Effector CD8-positive, alpha-beta T cell (primary cell): ENCODE measurements at regions not wholly inside any gene's neighbourhood (a gene's known extent, or its start where the extent isn't known, plus 50 kb on each side); places are given as distances from the start of the nearest gene placed in this dataset.
"Not testable (repeated sequence)": the region's sequence is repeated elsewhere in the genome, so short reads cannot be mapped to it uniquely, and the experiment has no call there.

Experiments
- DNase-seq: peaks from one replicate; lab custom pipeline; 2025; lab: John Stamatoyannopoulos, UW

DNA sequence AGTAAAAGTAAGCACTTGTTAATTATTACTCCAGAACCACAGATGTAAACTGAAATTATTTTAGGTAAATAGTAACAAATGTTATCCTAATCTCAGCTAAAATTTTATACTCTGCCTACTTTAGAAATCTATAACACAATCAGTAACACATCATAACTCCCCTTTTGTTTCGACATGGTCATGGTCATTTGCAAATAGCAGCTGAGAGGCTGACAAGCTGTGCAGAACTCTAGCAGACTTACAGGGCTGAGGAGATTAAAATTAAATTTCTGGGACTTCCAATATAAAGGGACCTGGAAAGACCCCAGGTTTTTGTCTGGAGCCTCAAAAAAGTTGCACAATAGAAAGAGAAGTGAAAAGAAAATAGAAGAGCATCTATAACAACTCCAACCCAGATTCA lies 88.8 kb downstream of the PRL start:
- DNase-seq = no peak

DNA sequence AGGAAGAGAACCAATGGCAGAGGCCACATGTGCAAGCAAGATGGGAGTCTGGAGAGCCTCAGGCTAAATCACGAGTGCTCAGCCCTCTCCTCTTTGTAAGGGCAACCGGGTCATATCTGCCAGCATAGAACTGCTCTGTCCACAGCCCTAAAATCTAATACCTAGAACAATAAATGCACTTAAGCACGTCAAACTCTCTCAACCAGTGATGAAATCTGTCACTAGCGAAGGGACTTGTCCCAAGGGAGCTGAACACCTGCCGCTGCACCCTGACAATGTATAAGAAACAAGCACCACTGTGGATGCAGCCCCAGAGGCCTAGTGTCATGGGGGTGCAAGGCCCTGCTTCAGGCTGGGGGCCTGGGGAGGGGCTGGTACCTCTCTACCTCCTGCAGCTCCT lies 82.5 kb downstream of the PRL start:
- no peak for DNase-seq

DNA sequence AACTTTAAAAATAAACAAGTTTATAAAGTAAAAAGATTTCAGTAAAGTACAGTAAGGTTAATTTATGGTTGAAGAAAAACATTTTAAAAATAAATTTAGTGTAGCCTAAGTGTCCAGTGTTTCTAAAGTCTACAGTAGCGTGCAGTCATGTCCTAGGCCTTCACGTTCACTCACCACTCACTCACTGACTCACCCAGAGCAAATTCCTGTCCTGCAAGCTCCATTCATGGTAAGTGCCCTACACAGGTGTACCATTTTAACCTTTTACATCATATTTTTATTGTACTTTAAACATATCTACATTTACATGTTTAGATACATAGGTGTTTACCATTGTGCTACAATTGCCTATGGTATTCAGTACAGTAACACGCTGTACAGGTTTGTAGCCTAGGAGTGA lies 81.4 kb downstream of the PRL start:
- DNase-seq = not testable (repeated sequence)

DNA sequence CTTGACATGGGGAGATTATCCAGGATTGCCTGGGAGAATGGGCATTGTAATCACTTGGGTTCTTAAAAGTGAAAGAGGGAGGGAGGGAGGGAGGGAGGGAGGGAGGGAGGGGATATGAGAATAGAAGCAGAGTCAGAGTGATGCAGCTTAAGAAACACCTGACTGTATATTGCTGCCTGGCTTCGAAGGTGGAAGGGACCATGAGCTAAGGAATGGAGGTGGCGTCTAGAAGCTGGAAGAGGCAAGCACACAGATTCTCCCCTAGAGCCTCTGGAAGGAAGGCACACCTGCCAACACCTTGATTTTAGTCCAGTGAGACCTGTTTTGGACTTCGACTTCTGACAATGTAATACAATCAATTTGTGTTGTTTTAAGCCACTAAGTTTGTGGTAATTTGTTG lies 78.4 kb downstream of the PRL start:
- DNase-seq = no peak

DNA sequence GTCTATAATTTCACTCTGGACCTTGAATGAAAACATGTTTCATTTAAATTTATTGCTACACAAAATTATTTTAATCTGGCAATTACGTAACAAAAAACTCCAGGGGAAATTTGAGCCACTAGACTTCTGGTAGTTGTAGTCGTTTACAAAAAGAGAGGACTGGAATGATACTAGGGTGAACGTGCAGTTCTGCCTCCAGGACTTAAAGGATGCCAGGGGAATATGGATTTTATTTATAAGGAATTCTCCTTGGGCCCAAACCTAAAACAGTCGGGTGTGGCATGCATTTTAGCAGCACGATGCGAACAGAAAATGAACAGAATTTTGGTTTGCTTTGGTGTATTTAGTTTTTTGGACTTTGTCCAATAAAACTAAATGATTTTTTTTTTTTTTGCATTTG lies 76.9 kb downstream of the PRL start:
- DNase-seq = no peak

DNA sequence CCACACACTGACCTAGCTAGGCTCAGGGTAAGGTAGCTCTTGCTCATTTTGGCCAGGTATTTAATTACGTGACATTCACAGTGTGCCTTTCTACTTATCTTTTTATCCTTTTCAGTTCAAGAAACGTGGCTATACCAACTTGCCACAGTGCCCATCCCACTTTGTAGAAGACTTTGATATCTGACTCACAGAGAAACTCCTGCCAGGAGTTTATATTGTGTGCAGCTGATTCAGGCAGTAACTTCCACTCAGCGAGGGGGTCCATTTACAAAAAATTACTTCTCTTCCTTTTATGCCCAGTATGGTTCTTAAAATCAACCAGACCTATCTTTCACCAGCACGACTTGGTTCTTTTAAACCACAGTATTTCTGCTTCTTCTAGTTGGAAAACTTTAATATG lies 75.6 kb downstream of the PRL start:
- no peak for DNase-seq

DNA sequence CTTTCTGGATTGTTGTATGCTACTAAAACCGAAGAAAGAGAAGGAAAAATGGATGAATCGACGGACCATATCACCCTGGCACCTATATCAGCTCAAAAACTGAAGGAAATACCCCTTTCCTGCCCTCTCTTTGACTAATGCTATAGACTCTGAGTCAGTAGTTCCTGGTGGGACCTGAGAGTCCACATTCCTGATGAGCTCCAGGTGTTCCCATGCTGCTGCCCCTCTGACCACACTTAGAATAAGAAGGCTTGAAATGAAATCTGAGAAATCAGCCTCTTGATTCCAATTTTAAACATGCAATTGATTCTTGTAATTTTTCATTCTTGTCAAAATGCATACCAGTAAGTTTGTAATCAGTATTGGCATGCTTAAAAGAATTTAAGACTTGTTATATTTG lies 75.2 kb downstream of the PRL start:
- DNase-seq = no peak

DNA sequence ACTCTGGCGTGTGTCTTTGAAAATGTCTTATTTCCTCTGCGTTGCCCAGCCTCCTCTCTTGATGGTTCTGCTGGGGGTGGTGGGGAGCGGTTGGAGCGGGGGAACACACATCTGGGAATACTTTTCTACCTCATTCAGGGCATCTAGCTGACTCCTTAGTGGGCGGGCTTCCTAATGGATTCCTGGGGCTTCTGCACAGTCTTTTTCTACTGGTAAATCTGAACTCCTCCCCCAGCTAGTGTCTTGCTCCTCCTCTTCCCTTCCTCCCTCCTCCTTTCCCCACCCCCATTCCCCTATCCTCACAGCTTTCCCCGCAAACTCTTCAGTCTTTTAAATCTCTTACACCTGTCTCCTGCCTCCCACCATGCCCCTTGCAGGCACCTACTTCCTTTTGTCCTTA lies 74.4 kb downstream of the PRL start:
- no peak for DNase-seq

DNA sequence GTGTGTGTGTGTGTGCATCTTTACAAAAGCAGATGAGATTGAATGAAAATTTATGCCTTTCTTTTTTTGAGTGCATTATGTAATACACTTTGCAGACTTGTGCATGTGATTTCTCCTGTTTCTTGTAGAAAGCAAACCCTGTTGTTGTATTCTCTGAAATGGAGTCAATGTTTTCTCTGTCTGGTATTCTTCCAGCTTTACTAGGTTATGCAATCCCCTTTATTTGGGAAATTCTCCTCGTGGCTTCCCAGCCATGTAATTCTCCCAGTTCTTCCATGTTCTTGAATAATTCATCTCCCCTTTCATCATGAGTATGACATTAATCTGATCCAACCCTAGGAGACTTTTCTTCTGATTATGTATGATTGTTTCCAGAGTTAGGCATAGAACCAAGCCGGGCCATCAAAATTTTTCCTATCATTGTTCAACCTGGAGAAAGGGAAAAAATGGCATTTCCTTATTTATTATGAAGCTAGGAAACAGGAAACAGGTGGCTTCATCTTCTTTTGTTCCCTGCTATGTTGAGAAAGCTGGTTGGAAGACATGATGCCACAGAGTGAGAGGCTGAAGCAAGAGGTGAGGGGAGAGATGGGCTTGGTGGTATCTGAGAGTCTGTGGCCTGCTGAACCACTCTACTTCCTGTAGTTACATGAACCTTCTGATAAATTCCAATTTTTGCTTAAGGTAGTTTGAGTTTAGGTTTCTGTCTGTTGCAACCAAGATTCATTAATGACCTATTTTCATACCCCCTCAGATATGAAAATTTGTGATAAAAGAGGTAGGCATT lies 68.8 kb downstream of the PRL start:
- DNase-seq = no peak

DNA sequence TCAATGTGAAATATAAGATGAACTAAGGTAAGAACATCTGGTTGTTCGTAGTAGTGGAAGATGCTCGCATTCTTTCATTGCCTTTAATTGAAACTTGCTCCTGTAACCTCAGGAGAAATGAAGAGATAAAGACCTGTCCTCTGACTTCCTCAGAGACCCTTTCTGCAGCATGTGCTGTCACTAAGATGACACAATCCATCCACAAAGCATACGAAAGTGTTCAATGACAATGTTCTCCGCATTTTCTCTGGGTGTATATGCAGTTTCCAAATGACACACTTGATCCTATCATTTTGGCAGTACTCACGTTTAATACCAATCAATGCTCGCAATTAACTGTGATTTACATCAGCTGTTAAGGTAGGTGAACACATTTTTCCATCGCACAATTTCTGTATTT lies 65.8 kb downstream of the PRL start:
- no peak for DNase-seq

DNA sequence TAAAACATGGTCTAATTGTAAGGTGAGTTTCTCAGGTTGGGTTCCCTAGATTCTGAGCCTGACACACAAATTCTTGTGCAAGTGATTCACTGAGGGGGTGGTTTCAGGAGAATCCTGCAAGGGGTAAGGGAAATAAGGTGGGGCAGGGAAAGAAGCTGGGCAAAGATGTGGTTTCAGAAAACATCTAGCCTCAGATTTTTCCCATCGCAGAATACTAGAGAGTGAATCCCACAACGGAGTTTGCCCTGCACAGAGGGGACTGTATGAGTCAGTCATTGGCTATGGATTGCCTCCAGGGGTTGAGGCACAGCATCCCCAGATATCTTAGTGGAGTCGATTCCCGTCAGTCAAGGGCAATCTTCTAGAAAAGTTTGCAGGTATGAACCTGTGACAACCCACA lies 65.2 kb downstream of the PRL start:
- no peak for DNase-seq

DNA sequence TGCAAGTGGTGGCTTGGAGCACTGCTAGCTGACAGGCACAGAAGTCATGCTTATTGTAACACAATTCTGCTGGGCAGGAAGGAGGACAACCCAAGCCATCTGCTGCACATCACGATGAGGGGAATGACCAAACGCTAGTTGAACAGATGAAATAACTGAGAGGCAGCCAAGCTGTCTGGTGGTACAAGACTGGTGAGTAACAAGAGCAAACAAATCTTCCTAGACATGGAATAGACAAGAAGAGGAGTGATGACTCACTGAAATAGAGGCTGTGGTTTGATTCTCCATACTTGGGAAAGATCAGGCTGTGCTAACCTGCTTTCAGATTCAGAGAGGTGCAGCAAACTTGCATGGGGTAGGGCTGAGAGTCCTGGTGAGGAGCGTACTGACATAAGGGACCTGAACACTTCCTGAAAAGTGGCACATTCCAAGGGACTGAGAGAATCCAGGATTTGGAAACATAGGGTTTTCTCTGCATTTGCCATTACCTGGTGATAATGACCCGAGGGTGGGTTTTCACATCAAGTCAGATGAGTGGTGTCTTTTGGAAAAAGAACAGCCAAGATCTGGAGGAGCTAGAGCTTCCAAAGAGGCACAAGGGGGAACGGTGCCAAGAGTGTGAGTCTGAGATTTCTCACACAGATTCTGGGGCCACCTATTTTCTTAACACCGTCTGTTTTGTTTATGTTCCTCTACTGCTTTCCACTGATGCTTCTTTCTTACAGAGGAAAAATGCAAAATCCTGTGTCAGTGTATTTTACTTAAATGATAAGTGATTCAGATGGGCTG lies 60.0 kb downstream of the PRL start:
- no peak for DNase-seq
